SK-N-MC (cell line): ENCODE measurements at regions not wholly inside any gene's neighbourhood (a gene's known extent, or its start where the extent isn't known, plus 50 kb on each side); places are given as distances from the start of the nearest gene placed in this dataset.

Source experiments
- EZH2 ChIP-seq: fragments of 200-600 bp; sonication (generic); IDR thresholded peaks from one replicate; pipeline ENCODE4 v1.6.1; 2017; ENCODE audit warnings: antibody characterized with exemption
- FOXP2 ChIP-seq: optimal IDR thresholded peaks from 2 replicates; pipeline ENCODE3; 2011; ENCODE audit warnings: mild to moderate bottlenecking, moderate library complexity; ENCODE audit not compliant: insufficient read depth; ENCODE audit errors: extremely low read length, control extremely low read depth
- POLR2AphosphoS5 ChIP-seq: IDR thresholded peaks from 2 replicates; pipeline ENCODE4 v1.6.1; 2012; ENCODE audit warnings: mild to moderate bottlenecking, low read depth, low read length, borderline replicate concordance

DNA sequence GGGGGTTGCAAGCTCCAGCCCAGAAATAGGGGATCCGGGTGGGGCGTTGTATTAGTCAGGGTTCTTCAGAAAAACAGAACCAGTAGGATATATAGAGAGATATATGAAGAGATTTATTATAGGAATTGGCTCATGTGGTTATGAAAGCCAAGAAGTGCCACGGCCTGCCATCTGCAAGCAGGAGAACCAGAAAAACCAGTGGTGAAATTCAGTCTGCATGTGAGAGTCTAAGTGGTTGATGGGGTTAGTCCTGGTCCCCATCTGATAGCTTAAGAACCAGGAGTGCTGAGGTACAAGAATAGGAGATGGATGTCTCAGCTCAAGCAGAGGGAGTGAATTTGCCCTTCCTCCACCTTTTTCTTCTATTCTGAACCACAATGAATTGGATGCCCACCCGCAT, 123.4 kb upstream of the APC start:
- TF ChIP-seq POLR2AphosphoS5 (no peak), EZH2 (no peak), FOXP2 (no peak)
